Retinal pigment epithelial cell (primary cell): ENCODE measurements at regions not wholly inside any gene's neighbourhood (a gene's known extent, or its start where the extent isn't known, plus 50 kb on each side); places are given as distances from the start of the nearest gene placed in this dataset.

Experiments
- DNase-seq: peaks from one replicate; pipeline ENCODE4 v3.0.0-alpha.2; 2010; ENCODE audit warnings: low read depth
- H3K4me3 ChIP-seq: 2 replicates; pipeline ENCODE4 v1.5.1; 2011; ENCODE audit warnings: mild to moderate bottlenecking, low read length, control low read depth, moderate library complexity
- TF ChIP-seq, protein P1 (sequence below): conservative IDR thresholded peaks from 2 replicates; pipeline ENCODE4 v1.5.1; 2011; ENCODE audit warnings: low read depth, low read length, control low read depth, inconsistent platforms

DNA sequence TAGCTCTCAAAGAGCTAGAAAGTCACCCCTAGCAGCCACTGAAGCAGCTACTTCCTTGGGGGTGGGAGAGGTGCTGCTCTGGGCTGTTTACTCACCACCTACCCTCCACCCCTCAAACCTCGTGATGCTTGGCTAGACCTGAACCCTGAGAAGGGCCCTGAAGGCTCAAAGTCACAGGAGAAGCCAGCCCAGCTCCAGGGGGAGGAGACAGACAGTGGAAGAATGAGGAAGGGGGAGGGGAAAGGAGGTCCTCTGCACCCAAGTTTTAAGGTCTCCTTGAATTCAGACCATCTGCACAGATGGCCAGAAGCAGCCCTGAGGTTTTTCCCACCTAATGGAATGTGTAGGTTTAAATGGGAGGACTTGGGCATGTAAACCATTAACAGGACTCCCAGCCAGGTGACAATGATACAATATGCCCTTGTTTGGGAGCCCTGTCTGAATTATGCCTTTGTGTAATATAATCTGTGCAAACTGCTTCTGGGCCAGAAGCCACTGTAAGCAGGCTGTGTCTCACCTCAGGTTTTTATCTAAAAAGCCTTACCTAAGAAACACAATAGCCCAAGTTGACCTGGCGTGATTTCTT, 180.5 kb downstream of the PIK3R1 start:
- TF ChIP-seq, protein P1, sequence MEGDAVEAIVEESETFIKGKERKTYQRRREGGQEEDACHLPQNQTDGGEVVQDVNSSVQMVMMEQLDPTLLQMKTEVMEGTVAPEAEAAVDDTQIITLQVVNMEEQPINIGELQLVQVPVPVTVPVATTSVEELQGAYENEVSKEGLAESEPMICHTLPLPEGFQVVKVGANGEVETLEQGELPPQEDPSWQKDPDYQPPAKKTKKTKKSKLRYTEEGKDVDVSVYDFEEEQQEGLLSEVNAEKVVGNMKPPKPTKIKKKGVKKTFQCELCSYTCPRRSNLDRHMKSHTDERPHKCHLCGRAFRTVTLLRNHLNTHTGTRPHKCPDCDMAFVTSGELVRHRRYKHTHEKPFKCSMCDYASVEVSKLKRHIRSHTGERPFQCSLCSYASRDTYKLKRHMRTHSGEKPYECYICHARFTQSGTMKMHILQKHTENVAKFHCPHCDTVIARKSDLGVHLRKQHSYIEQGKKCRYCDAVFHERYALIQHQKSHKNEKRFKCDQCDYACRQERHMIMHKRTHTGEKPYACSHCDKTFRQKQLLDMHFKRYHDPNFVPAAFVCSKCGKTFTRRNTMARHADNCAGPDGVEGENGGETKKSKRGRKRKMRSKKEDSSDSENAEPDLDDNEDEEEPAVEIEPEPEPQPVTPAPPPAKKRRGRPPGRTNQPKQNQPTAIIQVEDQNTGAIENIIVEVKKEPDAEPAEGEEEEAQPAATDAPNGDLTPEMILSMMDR, result no peak
- no peak overlapping the region for H3K4me3 ChIP-seq
- no peak for DNase-seq

DNA sequence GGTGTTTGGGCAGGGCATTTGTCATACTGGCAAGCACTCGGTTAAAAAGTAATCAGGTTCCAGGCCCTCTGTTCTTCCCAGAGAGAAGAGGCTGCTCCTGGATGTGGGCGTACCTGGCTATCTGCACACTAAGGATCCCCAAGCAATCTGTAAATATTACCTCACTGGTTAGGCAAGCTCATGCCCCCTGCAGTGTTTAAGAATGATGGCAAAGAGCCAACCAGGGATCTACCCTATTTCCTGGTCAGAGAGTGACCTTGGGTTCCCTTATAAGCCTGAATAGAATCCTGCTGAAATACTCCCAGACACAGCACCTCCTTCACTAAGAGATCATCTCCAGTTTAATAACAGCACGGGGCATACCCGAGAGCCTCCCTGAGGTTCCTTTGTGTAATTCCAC, 181.2 kb downstream of the PIK3R1 start:
- no peak overlapping the region for H3K4me3 ChIP-seq
- TF ChIP-seq, protein P1, result no peak
- DNase-seq, result no peak

DNA sequence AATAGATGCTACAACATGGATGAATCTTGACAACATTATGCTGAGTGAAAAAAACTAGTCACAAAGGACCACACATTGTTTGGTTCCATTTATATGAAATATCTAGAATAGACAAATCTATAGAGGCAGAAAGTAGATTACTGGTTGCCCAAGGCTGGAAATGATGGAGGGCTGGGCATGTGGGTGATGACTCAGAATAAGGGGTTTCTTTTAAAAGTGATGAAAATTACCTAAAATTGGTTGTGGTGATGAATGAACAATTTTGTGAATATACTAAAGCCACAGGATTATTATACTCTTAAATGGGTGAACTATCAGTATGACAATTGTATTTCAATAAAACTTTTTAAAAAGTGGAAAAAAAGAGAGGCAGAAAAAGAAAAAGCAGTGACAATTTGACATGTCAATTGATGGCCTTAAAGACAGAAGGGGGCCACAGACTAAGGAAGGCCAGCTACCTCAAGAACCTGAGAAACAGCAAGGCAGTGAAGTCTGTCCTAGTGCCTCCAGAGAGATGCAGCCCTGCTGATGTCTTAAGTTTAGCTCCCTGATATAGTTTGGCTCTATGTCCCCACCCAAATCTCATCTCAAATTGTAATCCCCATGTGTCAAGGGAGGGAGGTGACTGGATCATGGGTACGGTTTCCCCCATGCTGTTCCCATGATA, 182.7 kb downstream of the PIK3R1 start:
- no peak overlapping the region for H3K4me3 ChIP-seq
- TF ChIP-seq, protein P1, result no peak
- no peak for DNase-seq

DNA sequence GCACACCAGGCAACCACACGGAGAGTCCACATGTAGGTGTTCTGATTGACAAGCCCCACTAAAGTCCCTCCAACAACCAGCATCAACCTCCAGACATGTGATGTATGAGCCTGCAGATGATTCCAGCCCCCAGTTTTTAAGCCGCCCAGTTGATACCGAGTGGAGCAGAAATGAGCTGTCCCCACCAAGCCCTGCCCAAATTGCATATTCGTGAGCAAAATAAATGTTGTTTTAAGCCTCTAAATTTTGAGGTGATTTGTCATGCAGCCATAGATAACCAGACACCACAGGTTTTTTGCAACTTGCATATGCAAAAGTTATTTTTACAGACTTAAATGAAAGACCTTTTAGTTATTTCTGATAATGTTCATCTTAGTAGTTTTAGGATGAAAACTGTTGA, 187.7 kb downstream of the PIK3R1 start:
- H3K4me3 ChIP-seq, result no peak overlapping the region
- TF ChIP-seq, protein P1, result no peak
- DNase-seq, result no peak

DNA sequence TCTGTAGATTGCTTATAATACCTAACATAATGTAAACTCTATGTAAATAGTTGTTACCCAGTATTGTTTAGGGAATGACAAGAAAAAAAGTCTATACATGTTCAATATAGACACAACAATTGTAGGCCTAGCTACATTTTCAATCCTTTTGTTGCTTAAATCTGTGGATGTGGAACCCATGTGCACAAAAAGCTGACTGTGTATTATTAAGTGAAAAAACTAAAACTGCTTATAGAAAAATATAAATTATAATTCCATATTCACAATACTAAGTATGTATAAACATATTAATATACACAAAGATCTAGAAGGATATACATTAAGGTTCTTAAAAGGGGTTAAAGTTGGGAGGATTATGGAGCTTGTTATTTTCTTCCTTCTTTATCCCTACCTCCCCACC, 188.7 kb downstream of the PIK3R1 start:
- no peak for DNase-seq
- no peak overlapping the region for H3K4me3 ChIP-seq
- TF ChIP-seq, protein P1, result no peak

DNA sequence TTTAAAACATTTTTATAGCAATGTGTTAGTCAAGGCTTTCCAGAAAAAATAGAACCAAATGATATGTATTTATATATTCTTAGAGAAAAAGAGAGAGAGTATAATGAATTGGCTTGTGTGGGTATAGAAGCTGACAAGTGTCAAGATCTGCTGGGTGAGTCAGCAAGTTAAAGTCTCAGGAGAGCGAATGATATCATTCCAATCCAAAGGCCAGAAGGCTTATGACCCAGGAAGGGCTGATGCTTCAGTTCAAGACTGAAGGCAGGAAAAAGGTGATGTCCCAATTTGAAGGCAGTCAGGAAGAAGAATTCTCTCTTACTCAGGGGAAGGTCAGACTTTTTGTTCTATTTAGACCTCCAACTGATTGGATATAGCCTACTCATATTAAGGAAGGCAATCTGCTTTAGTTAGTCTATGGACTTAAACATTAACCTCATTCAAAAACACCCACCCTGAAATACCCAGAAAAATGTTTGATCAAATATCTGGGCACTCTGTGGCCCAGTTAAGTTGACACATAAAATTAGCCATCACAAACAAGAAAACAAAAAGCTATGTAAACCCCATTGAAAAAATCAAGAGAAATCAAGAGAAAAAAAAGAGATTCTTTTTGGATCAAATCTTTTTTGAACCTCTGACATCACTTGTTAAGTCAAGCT, 189.6 kb downstream of the PIK3R1 start:
- H3K4me3 ChIP-seq, result no peak overlapping the region
- TF ChIP-seq, protein P1, result no peak
- DNase-seq, result peak; percentile 19
